Activated naive CD8-positive, alpha-beta T cell (primary cell): ENCODE measurements at regions not wholly inside any gene's neighbourhood (a gene's known extent, or its start where the extent isn't known, plus 50 kb on each side); places are given as distances from the start of the nearest gene placed in this dataset.
A peak's percentile ranks its signal among the peaks of the same experiment; 100 is the strongest.

Source experiments
- H3K27ac Mint-ChIP-seq: one replicate; pipeline ENCODE4 v1.8.0; 2021; ENCODE audit warnings: mixed read lengths
- H3K27me3 Mint-ChIP-seq: one replicate; pipeline ENCODE4 v1.8.0; 2021; ENCODE audit warnings: mixed read lengths
- H3K36me3 Mint-ChIP-seq: one replicate; pipeline ENCODE4 v1.8.0; 2021; ENCODE audit warnings: mixed read lengths
- H3K4me1 Mint-ChIP-seq: one replicate; pipeline ENCODE4 v1.8.0; 2021; ENCODE audit warnings: low read depth, mixed read lengths
- H3K4me3 Mint-ChIP-seq: one replicate; pipeline ENCODE4 v1.8.0; 2021; ENCODE audit warnings: mild to moderate bottlenecking, mixed read lengths
- H3K9me3 Mint-ChIP-seq: one replicate; pipeline ENCODE4 v1.8.0; 2021; ENCODE audit warnings: low read depth, mixed read lengths

GRCh38 chr6:118761645-118762044, 110.3 kb upstream of the CEP85L start:
- Mint-ChIP-seq H3K4me3 (no peak overlapping the region), H3K27ac (no peak overlapping the region), H3K36me3 (no peaks in the 10 kb centered on the region), H3K27me3 (no peaks in the 10 kb centered on the region), H3K4me1 (peaks cover 28% of the 10 kb centered on the region), H3K9me3 (no peaks in the 10 kb centered on the region)

GRCh38 chr6:118758946-118759345, 107.6 kb upstream of the CEP85L start:
- no peak overlapping the region for H3K4me3 Mint-ChIP-seq
- no peaks in the 10 kb centered on the region for H3K9me3 Mint-ChIP-seq
- peak overlapping the region; percentile 10 for H3K27ac Mint-ChIP-seq
- no peaks in the 10 kb centered on the region for H3K36me3 Mint-ChIP-seq
- peaks cover 40% of the 10 kb centered on the region for H3K4me1 Mint-ChIP-seq
- H3K27me3 Mint-ChIP-seq = no peaks in the 10 kb centered on the region

GRCh38 chr6:118755941-118756646, 104.7 kb upstream of the CEP85L start:
- Mint-ChIP-seq H3K9me3 (no peaks in the 10 kb centered on the region), H3K27me3 (no peaks in the 10 kb centered on the region), H3K27ac (peak overlapping the region; percentile 94), H3K36me3 (no peaks in the 10 kb centered on the region), H3K4me3 (peak overlapping the region; percentile 67), H3K4me1 (peaks cover 42% of the 10 kb centered on the region)

GRCh38 chr6:118752803-118753202, 101.4 kb upstream of the CEP85L start:
- Mint-ChIP-seq H3K4me1 (peaks cover 39% of the 10 kb centered on the region), H3K27ac (peak overlapping the region; percentile 35), H3K9me3 (no peaks in the 10 kb centered on the region), H3K4me3 (no peak overlapping the region), H3K27me3 (no peaks in the 10 kb centered on the region), H3K36me3 (no peaks in the 10 kb centered on the region)

GRCh38 chr6:118751072-118751471, 99.7 kb upstream of the CEP85L start:
- Mint-ChIP-seq H3K27me3 (no peaks in the 10 kb centered on the region), H3K27ac (no peak overlapping the region), H3K4me3 (no peak overlapping the region), H3K4me1 (peaks cover 35% of the 10 kb centered on the region), H3K36me3 (no peaks in the 10 kb centered on the region), H3K9me3 (no peaks in the 10 kb centered on the region)

- Mint-ChIP-seq H3K36me3 (no peaks in the 10 kb centered on the region), H3K4me3 (no peak overlapping the region), H3K9me3 (no peaks in the 10 kb centered on the region), H3K4me1 (peaks cover 31% of the 10 kb centered on the region), H3K27me3 (no peaks in the 10 kb centered on the region), H3K27ac (peak overlapping the region; percentile 23)
These were observed 98.8 kb upstream of the CEP85L start for GRCh38 chr6:118750143-118750542.

GRCh38 chr6:118748311-118749062, 97.1 kb upstream of the CEP85L start:
- peak overlapping the region; percentile 1 for H3K4me3 Mint-ChIP-seq
- peaks cover 29% of the 10 kb centered on the region for H3K4me1 Mint-ChIP-seq
- no peaks in the 10 kb centered on the region for H3K36me3 Mint-ChIP-seq
- no peaks in the 10 kb centered on the region for H3K27me3 Mint-ChIP-seq
- no peak overlapping the region for H3K27ac Mint-ChIP-seq
- H3K9me3 Mint-ChIP-seq = no peaks in the 10 kb centered on the region

DNA sequence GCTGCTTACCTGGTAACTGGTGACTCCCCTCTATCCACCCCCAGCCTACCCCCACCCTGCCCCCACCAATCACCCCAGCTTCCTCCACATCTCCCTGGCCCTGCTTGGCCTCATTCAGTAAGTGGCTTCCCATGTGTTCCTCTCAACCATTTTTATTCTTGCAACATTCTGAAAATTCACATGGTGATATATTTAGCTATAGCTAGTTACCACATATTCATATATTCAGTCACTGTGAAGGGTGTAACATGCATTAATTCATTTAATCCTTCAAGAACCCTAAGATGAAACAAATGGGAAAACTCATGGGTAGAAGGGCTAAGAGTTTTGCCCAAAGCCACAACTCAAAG, 95.4 kb upstream of the CEP85L start:
- H3K27ac Mint-ChIP-seq = no peak overlapping the region
- no peaks in the 10 kb centered on the region for H3K36me3 Mint-ChIP-seq
- peaks cover 29% of the 10 kb centered on the region for H3K4me1 Mint-ChIP-seq

GRCh38 chr6:118746145-118746824, 94.9 kb upstream of the CEP85L start:
- no peaks in the 10 kb centered on the region for H3K9me3 Mint-ChIP-seq
- H3K4me3 Mint-ChIP-seq = no peak overlapping the region
- no peak overlapping the region for H3K27ac Mint-ChIP-seq
- H3K4me1 Mint-ChIP-seq = peaks cover 29% of the 10 kb centered on the region
- no peaks in the 10 kb centered on the region for H3K27me3 Mint-ChIP-seq
- no peaks in the 10 kb centered on the region for H3K36me3 Mint-ChIP-seq

More for the DNA sequence above, 95.4 kb upstream of the CEP85L start:
- Mint-ChIP-seq H3K4me3 (no peak overlapping the region), H3K27me3 (no peaks in the 10 kb centered on the region), H3K9me3 (no peaks in the 10 kb centered on the region)

DNA sequence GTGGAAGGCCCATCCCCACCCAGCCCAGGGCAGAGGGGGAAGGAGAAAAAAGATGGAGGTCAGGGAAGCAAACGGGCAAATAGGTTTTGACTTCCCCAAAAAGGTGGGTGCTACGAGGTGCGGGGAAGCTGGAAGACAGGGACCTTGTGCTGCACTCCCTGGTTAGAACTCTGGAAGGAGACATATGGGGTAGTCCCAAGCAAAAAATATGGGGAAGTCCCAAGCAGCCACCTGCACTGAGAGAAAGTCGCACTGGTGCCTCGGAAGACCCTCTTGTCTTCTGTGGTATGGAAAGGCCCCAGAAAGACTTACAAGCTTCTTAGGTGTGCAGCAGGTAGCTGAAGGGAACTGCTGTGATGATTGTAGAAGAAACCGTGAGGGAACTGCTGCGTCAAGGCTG, 93.8 kb upstream of the CEP85L start:
- Mint-ChIP-seq H3K36me3 (no peaks in the 10 kb centered on the region), H3K27me3 (no peaks in the 10 kb centered on the region), H3K4me3 (no peak overlapping the region), H3K9me3 (no peaks in the 10 kb centered on the region), H3K4me1 (peaks cover 26% of the 10 kb centered on the region), H3K27ac (no peak overlapping the region)

DNA sequence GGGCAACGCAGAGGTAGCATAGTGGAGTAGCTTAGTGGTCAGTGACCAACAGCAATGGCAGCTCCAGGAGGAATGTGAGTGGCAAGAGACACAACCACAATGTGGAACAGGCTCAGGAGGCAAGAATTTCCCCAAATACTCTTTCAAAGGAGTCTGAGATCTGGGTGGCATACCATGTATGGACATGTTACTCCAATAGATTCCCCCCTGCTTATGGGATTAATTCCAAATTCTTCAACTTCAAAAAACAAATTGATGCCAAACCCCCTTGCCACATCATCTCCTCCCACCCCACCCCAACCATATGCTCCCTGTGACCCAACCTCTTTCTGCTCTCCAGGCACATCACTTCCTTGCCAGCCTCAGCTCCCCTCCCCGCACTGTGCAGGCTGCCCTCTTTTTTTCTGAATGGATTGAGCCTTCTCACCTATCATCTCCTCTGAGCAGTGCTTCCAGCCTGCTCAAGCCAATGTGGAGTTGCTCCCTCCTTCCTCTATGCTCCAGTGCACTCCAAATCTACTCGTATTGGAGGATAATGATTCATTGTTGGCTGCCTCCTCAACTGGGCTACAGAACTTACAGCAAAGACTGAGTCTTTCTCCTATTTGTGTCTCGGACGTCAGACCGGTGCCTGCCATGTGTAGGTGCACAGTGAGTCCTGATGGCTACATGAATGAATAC, 93.0 kb upstream of the CEP85L start:
- Mint-ChIP-seq H3K4me1 (peaks cover 33% of the 10 kb centered on the region), H3K9me3 (no peaks in the 10 kb centered on the region), H3K27ac (no peak overlapping the region), H3K27me3 (no peaks in the 10 kb centered on the region), H3K4me3 (no peak overlapping the region), H3K36me3 (no peaks in the 10 kb centered on the region)

- no peak overlapping the region for H3K4me3 Mint-ChIP-seq
- no peaks in the 10 kb centered on the region for H3K9me3 Mint-ChIP-seq
- no peaks in the 10 kb centered on the region for H3K27me3 Mint-ChIP-seq
- no peaks in the 10 kb centered on the region for H3K36me3 Mint-ChIP-seq
- peaks cover 38% of the 10 kb centered on the region for H3K4me1 Mint-ChIP-seq
- no peak overlapping the region for H3K27ac Mint-ChIP-seq
These were observed 92.4 kb upstream of the CEP85L start for GRCh38 chr6:118743746-118744145.

GRCh38 chr6:118740372-118740771, 89.0 kb upstream of the CEP85L start:
- Mint-ChIP-seq H3K27me3 (no peaks in the 10 kb centered on the region), H3K27ac (no peak overlapping the region), H3K9me3 (no peaks in the 10 kb centered on the region), H3K4me1 (peaks cover 39% of the 10 kb centered on the region), H3K4me3 (no peak overlapping the region), H3K36me3 (no peaks in the 10 kb centered on the region)

DNA sequence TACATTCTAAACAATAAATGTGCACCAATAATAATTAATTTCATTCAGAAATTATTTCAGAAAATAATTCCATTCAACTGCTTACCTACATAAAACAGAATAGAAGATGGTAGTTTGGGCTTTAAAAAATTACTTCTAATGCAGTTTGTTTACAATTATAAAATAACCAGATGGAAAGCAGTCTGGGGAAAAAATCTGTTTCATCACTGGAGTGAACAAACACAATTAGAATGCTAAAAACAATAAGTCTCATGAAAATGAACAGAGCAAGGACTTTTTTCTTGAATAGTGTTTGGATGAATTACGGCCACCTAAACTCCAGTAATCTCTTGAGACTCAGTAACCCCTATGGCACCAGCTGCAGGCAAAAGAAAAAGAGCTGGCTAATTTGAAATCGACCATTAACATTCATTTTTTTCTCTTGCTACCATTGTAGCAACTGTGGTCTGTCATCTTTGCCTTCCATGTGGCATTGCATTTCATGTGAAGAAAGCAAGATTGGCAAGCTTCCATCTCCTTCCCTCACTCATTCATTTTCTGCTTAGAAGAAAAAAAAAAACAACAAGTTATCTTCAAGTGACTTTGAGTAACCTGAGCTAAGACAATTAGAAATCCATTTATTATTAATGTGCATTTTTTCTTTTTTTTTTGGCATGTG, 88.4 kb upstream of the CEP85L start:
- no peak overlapping the region for H3K4me3 Mint-ChIP-seq
- no peaks in the 10 kb centered on the region for H3K36me3 Mint-ChIP-seq
- peaks cover 43% of the 10 kb centered on the region for H3K4me1 Mint-ChIP-seq
- H3K27ac Mint-ChIP-seq = no peak overlapping the region
- H3K27me3 Mint-ChIP-seq = no peaks in the 10 kb centered on the region
- H3K9me3 Mint-ChIP-seq = no peaks in the 10 kb centered on the region
